ENCODE measurements at regions not wholly inside any gene's neighbourhood (a gene's known extent, or its start where the extent isn't known, plus 50 kb on each side); places are given as distances from the start of the nearest gene placed in this dataset.
A peak's percentile ranks its signal among the peaks of the same experiment; 100 is the strongest.
"Not testable (repeated sequence)": the region's sequence is repeated elsewhere in the genome, so short reads cannot be mapped to it uniquely, and the experiment has no call there.

GRCh38 chr4:169852481-169852880 lies 94.7 kb upstream of the HPF1 start:
- H3K4me3 ChIP-seq, result no peak overlapping the region
- H3K9me3 ChIP-seq (replicated peaks), result no peaks in the 10 kb centered on the region
- no peaks in the 10 kb centered on the region for H3K27me3 ChIP-seq
- H3K36me3 ChIP-seq, result no peaks in the 10 kb centered on the region
- peaks cover 2% of the 10 kb centered on the region for H3K4me1 ChIP-seq
- no peak overlapping the region for H3K27ac ChIP-seq
- no peak for DNase-seq

- no peaks in the 10 kb centered on the region for H3K27me3 ChIP-seq
- no peaks in the 10 kb centered on the region for H3K9me3 ChIP-seq (replicated peaks)
- no peak overlapping the region for H3K27ac ChIP-seq
- H3K36me3 ChIP-seq, result no peaks in the 10 kb centered on the region
- DNase-seq, result no peak
- H3K4me1 ChIP-seq, result peaks cover 10% of the 10 kb centered on the region
- H3K4me3 ChIP-seq, result no peak overlapping the region
Measured at GRCh38 chr4:169851750-169852149, 94.0 kb upstream of the HPF1 start.

GRCh38 chr4:169849456-169849855 lies 91.7 kb upstream of the HPF1 start:
- no peaks in the 10 kb centered on the region for H3K27me3 ChIP-seq
- H3K27ac ChIP-seq, result no peak overlapping the region
- DNase-seq, result no peak
- no peaks in the 10 kb centered on the region for H3K9me3 ChIP-seq (replicated peaks)
- no peak overlapping the region for H3K4me3 ChIP-seq
- peaks cover 21% of the 10 kb centered on the region for H3K4me1 ChIP-seq
- H3K36me3 ChIP-seq, result no peaks in the 10 kb centered on the region

GRCh38 chr4:169848018-169848417 lies 90.3 kb upstream of the HPF1 start:
- Histone ChIP-seq H3K9me3 (replicated peaks) (no peaks in the 10 kb centered on the region), H3K4me3 (no peak overlapping the region)
- no peak for DNase-seq

GRCh38 chr4:169847171-169847570 lies 89.4 kb upstream of the HPF1 start:
- Histone ChIP-seq H3K27ac (peak overlapping the region; percentile 72), H3K36me3 (no peaks in the 10 kb centered on the region), H3K27me3 (no peaks in the 10 kb centered on the region), H3K4me3 (no peak overlapping the region), H3K9me3 (replicated peaks) (no peaks in the 10 kb centered on the region), H3K4me1 (peaks cover 29% of the 10 kb centered on the region)
- DNase-seq, result peak in 1 of 2 experiments; percentile 59

More at GRCh38 chr4:169848018-169848417, 90.3 kb upstream of the HPF1 start:
- H3K27me3 ChIP-seq, result no peaks in the 10 kb centered on the region
- H3K27ac ChIP-seq, result no peak overlapping the region
- peaks cover 21% of the 10 kb centered on the region for H3K4me1 ChIP-seq
- H3K36me3 ChIP-seq, result no peaks in the 10 kb centered on the region

- no peaks in the 10 kb centered on the region for H3K27me3 ChIP-seq
- H3K9me3 ChIP-seq (replicated peaks), result no peaks in the 10 kb centered on the region
- H3K4me3 ChIP-seq, result no peak overlapping the region
- peak in 1 of 2 experiments; percentile 35 for DNase-seq
- peak overlapping the region; percentile 72 for H3K27ac ChIP-seq
- peaks cover 31% of the 10 kb centered on the region for H3K4me1 ChIP-seq
- no peaks in the 10 kb centered on the region for H3K36me3 ChIP-seq
Measured at GRCh38 chr4:169846396-169846795, 88.7 kb upstream of the HPF1 start.

- Histone ChIP-seq H3K27ac (no peak overlapping the region), H3K36me3 (no peaks in the 10 kb centered on the region), H3K4me3 (no peak overlapping the region), H3K4me1 (peaks cover 21% of the 10 kb centered on the region), H3K9me3 (replicated peaks) (no peaks in the 10 kb centered on the region), H3K27me3 (no peaks in the 10 kb centered on the region)
- no peak for DNase-seq
Measured at GRCh38 chr4:169841776-169842175, 84.0 kb upstream of the HPF1 start.

GRCh38 chr4:169840554-169840953 lies 82.8 kb upstream of the HPF1 start:
- H3K36me3 ChIP-seq, result no peaks in the 10 kb centered on the region
- no peak for DNase-seq
- no peaks in the 10 kb centered on the region for H3K9me3 ChIP-seq (replicated peaks)
- H3K4me3 ChIP-seq, result no peak overlapping the region
- peaks cover 10% of the 10 kb centered on the region for H3K4me1 ChIP-seq
- no peaks in the 10 kb centered on the region for H3K27me3 ChIP-seq
- no peak overlapping the region for H3K27ac ChIP-seq

GRCh38 chr4:169828329-169828728 lies 70.6 kb upstream of the HPF1 start:
- not testable (repeated sequence) for H3K27ac ChIP-seq; H3K9me3 ChIP-seq (replicated peaks); H3K4me1 ChIP-seq; H3K36me3 ChIP-seq; H3K4me3 ChIP-seq; H3K27me3 ChIP-seq; DNase-seq

- Histone ChIP-seq H3K9me3 (replicated peaks) (no peaks in the 10 kb centered on the region), H3K4me3 (no peak overlapping the region), H3K36me3 (no peaks in the 10 kb centered on the region), H3K27me3 (no peaks in the 10 kb centered on the region), H3K27ac (no peak overlapping the region), H3K4me1 (no peaks in the 10 kb centered on the region)
- DNase-seq, result no peak
Measured at GRCh38 chr4:169826634-169827187, 69.0 kb upstream of the HPF1 start.

- no peaks in the 10 kb centered on the region for H3K4me1 ChIP-seq
- no peak overlapping the region for H3K27ac ChIP-seq
- no peak overlapping the region for H3K4me3 ChIP-seq
- no peaks in the 10 kb centered on the region for H3K36me3 ChIP-seq
- DNase-seq, result peak; percentile 56 to 76
- H3K27me3 ChIP-seq, result no peaks in the 10 kb centered on the region
- no peaks in the 10 kb centered on the region for H3K9me3 ChIP-seq (replicated peaks)
Measured at GRCh38 chr4:169823685-169824084, 65.9 kb upstream of the HPF1 start.

GRCh38 chr4:169821402-169821801 lies 63.7 kb upstream of the HPF1 start:
- no peaks in the 10 kb centered on the region for H3K27me3 ChIP-seq
- no peaks in the 10 kb centered on the region for H3K4me1 ChIP-seq
- no peak overlapping the region for H3K4me3 ChIP-seq
- H3K36me3 ChIP-seq, result no peaks in the 10 kb centered on the region
- no peak overlapping the region for H3K27ac ChIP-seq
- H3K9me3 ChIP-seq (replicated peaks), result no peaks in the 10 kb centered on the region
- DNase-seq, result no peak

GRCh38 chr4:169818063-169818679 lies 60.4 kb upstream of the HPF1 start:
- H3K4me1 ChIP-seq, result no peaks in the 10 kb centered on the region
- H3K27me3 ChIP-seq, result no peaks in the 10 kb centered on the region
- H3K9me3 ChIP-seq (replicated peaks), result no peaks in the 10 kb centered on the region
- H3K36me3 ChIP-seq, result no peaks in the 10 kb centered on the region
- no peak overlapping the region for H3K27ac ChIP-seq
- no peak for DNase-seq
- no peak overlapping the region for H3K4me3 ChIP-seq

GRCh38 chr4:169815606-169816005 lies 57.9 kb upstream of the HPF1 start:
- no peaks in the 10 kb centered on the region for H3K36me3 ChIP-seq
- no peak overlapping the region for H3K4me3 ChIP-seq
- H3K4me1 ChIP-seq, result peaks cover 4% of the 10 kb centered on the region; the same call in 1 of the 2 replicates
- H3K27me3 ChIP-seq, result no peaks in the 10 kb centered on the region
- no peak for DNase-seq
- no peak overlapping the region for H3K27ac ChIP-seq
- H3K9me3 ChIP-seq (replicated peaks), result no peaks in the 10 kb centered on the region

- H3K4me3 ChIP-seq, result no peak overlapping the region
- no peaks in the 10 kb centered on the region for H3K36me3 ChIP-seq
Measured at GRCh38 chr4:169811476-169811875, 53.7 kb upstream of the HPF1 start.

More at GRCh38 chr4:169811476-169811875, 53.7 kb upstream of the HPF1 start:
- Histone ChIP-seq H3K27me3 (no peaks in the 10 kb centered on the region), H3K27ac (no peak overlapping the region), H3K9me3 (replicated peaks) (no peaks in the 10 kb centered on the region), H3K4me1 (peaks cover 5% of the 10 kb centered on the region; the same call in 1 of the 2 replicates)
- no peak for DNase-seq

All from SJCRH30 (cell line).